WTC11 (cell line): ENCODE measurements at regions not wholly inside any gene's neighbourhood (a gene's known extent, or its start where the extent isn't known, plus 50 kb on each side); places are given as distances from the start of the nearest gene placed in this dataset.

Source experiments
- ATAC-seq: fragments of 200-7000 bp; cut with Tn5 transposase; 2 replicates; pipeline ENCODE4 v1.10.0; 2021; ENCODE audit warnings: mild to moderate bottlenecking, moderate library complexity
- CTCF ChIA-PET: fragments of 300-600 bp; sonication (Branson Sonifier 250); formaldehyde crosslinking; loops from one replicate; lab custom pipeline; 2021; ENCODE audit warnings: antibody characterized with exemption; lab: Charles Lee
- POLR2A ChIA-PET: fragments of 350-600 bp; sonication (Branson Sonifier 250); formaldehyde crosslinking; loops from one replicate; lab custom pipeline; 2021; ENCODE audit warnings: antibody characterized with exemption; lab: Charles Lee
- DNase-seq: peaks from one replicate; pipeline ENCODE4 v3.0.0; 2021; ENCODE audit warnings: low spot score
- H3K27ac Mint-ChIP-seq: 2 replicates; pipeline ENCODE4 v1.8.0; 2021; ENCODE audit warnings: mixed read lengths
- H3K27me3 Mint-ChIP-seq: 2 replicates; pipeline ENCODE4 v1.8.0; 2021; ENCODE audit warnings: low read depth, mild to moderate bottlenecking, moderate library complexity, mixed read lengths
- H3K36me3 Mint-ChIP-seq: 2 replicates; pipeline ENCODE4 v1.8.0; 2021; ENCODE audit warnings: mixed read lengths
- H3K4me1 Mint-ChIP-seq: 2 replicates; pipeline ENCODE4 v1.8.0; 2022; ENCODE audit warnings: mixed read lengths
- H3K4me3 Mint-ChIP-seq: 2 replicates; pipeline ENCODE4 v1.8.0; 2021; ENCODE audit warnings: mild to moderate bottlenecking, moderate library complexity, mixed read lengths
- H3K9me3 Mint-ChIP-seq: 2 replicates; pipeline ENCODE4 v1.8.0; 2021; ENCODE audit warnings: mixed read lengths
- ESRRA ChIP-seq: sonication (generic); formaldehyde crosslinking; IDR thresholded peaks from 2 replicates; pipeline ENCODE4 v1.8.1; 2022; ENCODE audit warnings: mild to moderate bottlenecking, missing genetic modification reagents, borderline replicate concordance
- FOXP1 ChIP-seq: sonication (generic); formaldehyde crosslinking; IDR thresholded peaks from 2 replicates; pipeline ENCODE4 v1.8.0; 2022; ENCODE audit warnings: missing genetic modification reagents, mild to moderate bottlenecking, moderate library complexity, borderline replicate concordance
- GRHL2 ChIP-seq: fragments of 250-450 bp; sonication (Bioruptor Pico); IDR thresholded peaks from 2 replicates; pipeline ENCODE4 v1.8.0; 2022; ENCODE audit warnings: mild to moderate bottlenecking, moderate library complexity; ENCODE audit not compliant: insufficient replicate concordance, severe bottlenecking
- JAZF1 ChIP-seq: fragments of 250-450 bp; sonication (Bioruptor Pico); IDR thresholded peaks from 2 replicates; pipeline ENCODE4 v1.9.0; 2021; ENCODE audit warnings: moderate library complexity, mild to moderate bottlenecking, inconsistent platforms
- NFE2L1 ChIP-seq: sonication (generic); formaldehyde crosslinking; IDR thresholded peaks from 2 replicates; pipeline ENCODE4 v1.8.1; 2023; ENCODE audit warnings: missing genetic modification reagents
- TCF7 ChIP-seq: sonication (generic); formaldehyde crosslinking; IDR thresholded peaks from 2 replicates; pipeline ENCODE4 v1.8.0; 2022; ENCODE audit warnings: mild to moderate bottlenecking, low read depth, missing genetic modification reagents, moderate library complexity
- TF ChIP-seq, protein P1 (sequence below): sonication (generic); formaldehyde crosslinking; IDR thresholded peaks from 2 replicates; pipeline ENCODE4 v1.8.1; 2022; ENCODE audit warnings: low read depth, missing genetic modification reagents, borderline replicate concordance
- TF ChIP-seq, protein P2 (sequence below): fragments of 200-600 bp; IDR thresholded peaks from 2 replicates; pipeline ENCODE4 v1.8.0; 2022; ENCODE audit warnings: antibody characterized with exemption
- TF ChIP-seq, protein P3 (sequence below): fragments of 250-450 bp; sonication (Bioruptor Pico); IDR thresholded peaks from 2 replicates; pipeline ENCODE4 v1.9.0; 2021; ENCODE audit warnings: mild to moderate bottlenecking
- TF ChIP-seq, protein P4 (sequence below): sonication (generic); formaldehyde crosslinking; IDR thresholded peaks from 2 replicates; pipeline ENCODE4 v1.8.1; 2023; ENCODE audit warnings: mild to moderate bottlenecking, missing genetic modification reagents
- TF ChIP-seq, protein P5 (sequence below): fragments of 250-450 bp; sonication (Bioruptor Pico); IDR thresholded peaks from 2 replicates; pipeline ENCODE4 v2.1.2; 2022; ENCODE audit warnings: mild to moderate bottlenecking, moderate library complexity
- TF ChIP-seq, protein P6 (sequence below): sonication (generic); formaldehyde crosslinking; IDR thresholded peaks from 2 replicates; pipeline ENCODE4 v1.8.1; 2023; ENCODE audit warnings: mild to moderate bottlenecking, missing genetic modification reagents
- TF ChIP-seq, protein P7 (sequence below): sonication (generic); formaldehyde crosslinking; conservative IDR thresholded peaks from 2 replicates; pipeline ENCODE4 v1.8.1; 2022; ENCODE audit warnings: mild to moderate bottlenecking, missing genetic modification reagents

DNA sequence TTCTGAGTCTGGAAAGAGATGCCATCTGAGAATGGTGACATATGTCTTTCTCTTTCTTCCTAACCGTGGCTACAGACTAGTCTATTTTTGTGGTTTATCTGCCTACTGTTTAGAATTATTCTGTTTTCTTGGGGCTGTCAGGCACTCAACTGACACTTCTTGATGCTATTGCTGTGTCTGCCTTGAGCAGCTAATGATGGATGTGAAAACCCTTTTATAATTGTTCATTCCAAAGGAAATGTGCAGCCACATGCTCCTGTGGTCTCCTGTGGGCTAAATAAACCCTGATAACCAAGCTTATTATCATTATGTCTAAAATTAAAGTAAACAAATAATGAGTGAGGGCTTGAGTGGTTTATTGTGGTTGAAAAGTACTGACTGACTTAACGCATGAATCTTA, 52.7 kb upstream of the CXADR start (continued):
- TF ChIP-seq, protein P1, sequence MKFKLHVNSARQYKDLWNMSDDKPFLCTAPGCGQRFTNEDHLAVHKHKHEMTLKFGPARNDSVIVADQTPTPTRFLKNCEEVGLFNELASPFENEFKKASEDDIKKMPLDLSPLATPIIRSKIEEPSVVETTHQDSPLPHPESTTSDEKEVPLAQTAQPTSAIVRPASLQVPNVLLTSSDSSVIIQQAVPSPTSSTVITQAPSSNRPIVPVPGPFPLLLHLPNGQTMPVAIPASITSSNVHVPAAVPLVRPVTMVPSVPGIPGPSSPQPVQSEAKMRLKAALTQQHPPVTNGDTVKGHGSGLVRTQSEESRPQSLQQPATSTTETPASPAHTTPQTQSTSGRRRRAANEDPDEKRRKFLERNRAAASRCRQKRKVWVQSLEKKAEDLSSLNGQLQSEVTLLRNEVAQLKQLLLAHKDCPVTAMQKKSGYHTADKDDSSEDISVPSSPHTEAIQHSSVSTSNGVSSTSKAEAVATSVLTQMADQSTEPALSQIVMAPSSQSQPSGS (CRISPR knock-in tag), result no peak

DNA sequence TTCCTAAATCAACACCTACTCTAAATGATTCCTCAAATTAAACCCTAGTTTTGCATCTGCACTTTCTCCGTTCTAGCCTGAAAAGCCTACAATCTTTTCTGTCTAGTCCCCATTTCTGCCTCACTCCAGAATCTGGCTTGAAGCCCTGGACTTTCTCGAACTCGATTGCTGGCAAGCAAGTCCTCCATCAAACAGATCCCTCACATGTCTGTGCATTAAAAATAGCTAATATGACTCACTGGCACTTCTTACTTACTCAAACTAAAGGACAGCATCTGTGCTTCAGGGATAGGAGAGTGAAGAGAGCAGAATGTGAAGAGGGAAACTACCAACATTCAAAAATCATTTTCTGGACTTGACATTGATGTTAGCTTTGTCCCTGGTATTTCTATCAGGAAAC, 51.8 kb upstream of the CXADR start:
- no peak for DNase-seq
- H3K27ac Mint-ChIP-seq, result no peak overlapping the region
- no peaks in the 10 kb centered on the region for H3K36me3 Mint-ChIP-seq
- ChIA-PET POLR2A (no interaction called here), CTCF (no interaction called here)
- TF ChIP-seq, protein P2, sequence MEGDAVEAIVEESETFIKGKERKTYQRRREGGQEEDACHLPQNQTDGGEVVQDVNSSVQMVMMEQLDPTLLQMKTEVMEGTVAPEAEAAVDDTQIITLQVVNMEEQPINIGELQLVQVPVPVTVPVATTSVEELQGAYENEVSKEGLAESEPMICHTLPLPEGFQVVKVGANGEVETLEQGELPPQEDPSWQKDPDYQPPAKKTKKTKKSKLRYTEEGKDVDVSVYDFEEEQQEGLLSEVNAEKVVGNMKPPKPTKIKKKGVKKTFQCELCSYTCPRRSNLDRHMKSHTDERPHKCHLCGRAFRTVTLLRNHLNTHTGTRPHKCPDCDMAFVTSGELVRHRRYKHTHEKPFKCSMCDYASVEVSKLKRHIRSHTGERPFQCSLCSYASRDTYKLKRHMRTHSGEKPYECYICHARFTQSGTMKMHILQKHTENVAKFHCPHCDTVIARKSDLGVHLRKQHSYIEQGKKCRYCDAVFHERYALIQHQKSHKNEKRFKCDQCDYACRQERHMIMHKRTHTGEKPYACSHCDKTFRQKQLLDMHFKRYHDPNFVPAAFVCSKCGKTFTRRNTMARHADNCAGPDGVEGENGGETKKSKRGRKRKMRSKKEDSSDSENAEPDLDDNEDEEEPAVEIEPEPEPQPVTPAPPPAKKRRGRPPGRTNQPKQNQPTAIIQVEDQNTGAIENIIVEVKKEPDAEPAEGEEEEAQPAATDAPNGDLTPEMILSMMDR, result no peak
- TF ChIP-seq, protein P3, sequence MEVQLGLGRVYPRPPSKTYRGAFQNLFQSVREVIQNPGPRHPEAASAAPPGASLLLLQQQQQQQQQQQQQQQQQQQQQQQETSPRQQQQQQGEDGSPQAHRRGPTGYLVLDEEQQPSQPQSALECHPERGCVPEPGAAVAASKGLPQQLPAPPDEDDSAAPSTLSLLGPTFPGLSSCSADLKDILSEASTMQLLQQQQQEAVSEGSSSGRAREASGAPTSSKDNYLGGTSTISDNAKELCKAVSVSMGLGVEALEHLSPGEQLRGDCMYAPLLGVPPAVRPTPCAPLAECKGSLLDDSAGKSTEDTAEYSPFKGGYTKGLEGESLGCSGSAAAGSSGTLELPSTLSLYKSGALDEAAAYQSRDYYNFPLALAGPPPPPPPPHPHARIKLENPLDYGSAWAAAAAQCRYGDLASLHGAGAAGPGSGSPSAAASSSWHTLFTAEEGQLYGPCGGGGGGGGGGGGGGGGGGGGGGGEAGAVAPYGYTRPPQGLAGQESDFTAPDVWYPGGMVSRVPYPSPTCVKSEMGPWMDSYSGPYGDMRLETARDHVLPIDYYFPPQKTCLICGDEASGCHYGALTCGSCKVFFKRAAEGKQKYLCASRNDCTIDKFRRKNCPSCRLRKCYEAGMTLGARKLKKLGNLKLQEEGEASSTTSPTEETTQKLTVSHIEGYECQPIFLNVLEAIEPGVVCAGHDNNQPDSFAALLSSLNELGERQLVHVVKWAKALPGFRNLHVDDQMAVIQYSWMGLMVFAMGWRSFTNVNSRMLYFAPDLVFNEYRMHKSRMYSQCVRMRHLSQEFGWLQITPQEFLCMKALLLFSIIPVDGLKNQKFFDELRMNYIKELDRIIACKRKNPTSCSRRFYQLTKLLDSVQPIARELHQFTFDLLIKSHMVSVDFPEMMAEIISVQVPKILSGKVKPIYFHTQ (CRISPR knock-in tag), result no peak
- TF ChIP-seq, protein P4, sequence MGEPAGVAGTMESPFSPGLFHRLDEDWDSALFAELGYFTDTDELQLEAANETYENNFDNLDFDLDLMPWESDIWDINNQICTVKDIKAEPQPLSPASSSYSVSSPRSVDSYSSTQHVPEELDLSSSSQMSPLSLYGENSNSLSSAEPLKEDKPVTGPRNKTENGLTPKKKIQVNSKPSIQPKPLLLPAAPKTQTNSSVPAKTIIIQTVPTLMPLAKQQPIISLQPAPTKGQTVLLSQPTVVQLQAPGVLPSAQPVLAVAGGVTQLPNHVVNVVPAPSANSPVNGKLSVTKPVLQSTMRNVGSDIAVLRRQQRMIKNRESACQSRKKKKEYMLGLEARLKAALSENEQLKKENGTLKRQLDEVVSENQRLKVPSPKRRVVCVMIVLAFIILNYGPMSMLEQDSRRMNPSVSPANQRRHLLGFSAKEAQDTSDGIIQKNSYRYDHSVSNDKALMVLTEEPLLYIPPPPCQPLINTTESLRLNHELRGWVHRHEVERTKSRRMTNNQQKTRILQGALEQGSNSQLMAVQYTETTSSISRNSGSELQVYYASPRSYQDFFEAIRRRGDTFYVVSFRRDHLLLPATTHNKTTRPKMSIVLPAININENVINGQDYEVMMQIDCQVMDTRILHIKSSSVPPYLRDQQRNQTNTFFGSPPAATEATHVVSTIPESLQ (CRISPR knock-in tag), result no peak
- TF ChIP-seq JAZF1 (CRISPR knock-in tag) (no peak), ESRRA (CRISPR knock-in tag) (no peak), FOXP1 (CRISPR knock-in tag) (no peak), TCF7 (CRISPR knock-in tag) (no peak), GRHL2 (CRISPR knock-in tag) (no peak), NFE2L1 (no peak)
- TF ChIP-seq, protein P5, sequence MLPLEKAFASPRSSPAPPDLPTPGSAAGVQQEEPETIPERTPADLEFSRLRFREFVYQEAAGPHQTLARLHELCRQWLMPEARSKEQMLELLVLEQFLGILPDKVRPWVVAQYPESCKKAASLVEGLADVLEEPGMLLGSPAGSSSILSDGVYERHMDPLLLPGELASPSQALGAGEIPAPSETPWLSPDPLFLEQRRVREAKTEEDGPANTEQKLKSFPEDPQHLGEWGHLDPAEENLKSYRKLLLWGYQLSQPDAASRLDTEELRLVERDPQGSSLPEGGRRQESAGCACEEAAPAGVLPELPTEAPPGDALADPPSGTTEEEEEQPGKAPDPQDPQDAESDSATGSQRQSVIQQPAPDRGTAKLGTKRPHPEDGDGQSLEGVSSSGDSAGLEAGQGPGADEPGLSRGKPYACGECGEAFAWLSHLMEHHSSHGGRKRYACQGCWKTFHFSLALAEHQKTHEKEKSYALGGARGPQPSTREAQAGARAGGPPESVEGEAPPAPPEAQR (CRISPR knock-in tag), result no peak
- TF ChIP-seq, protein P6, sequence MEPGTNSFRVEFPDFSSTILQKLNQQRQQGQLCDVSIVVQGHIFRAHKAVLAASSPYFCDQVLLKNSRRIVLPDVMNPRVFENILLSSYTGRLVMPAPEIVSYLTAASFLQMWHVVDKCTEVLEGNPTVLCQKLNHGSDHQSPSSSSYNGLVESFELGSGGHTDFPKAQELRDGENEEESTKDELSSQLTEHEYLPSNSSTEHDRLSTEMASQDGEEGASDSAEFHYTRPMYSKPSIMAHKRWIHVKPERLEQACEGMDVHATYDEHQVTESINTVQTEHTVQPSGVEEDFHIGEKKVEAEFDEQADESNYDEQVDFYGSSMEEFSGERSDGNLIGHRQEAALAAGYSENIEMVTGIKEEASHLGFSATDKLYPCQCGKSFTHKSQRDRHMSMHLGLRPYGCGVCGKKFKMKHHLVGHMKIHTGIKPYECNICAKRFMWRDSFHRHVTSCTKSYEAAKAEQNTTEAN (CRISPR knock-in tag), result no peak
- TF ChIP-seq, protein P7, sequence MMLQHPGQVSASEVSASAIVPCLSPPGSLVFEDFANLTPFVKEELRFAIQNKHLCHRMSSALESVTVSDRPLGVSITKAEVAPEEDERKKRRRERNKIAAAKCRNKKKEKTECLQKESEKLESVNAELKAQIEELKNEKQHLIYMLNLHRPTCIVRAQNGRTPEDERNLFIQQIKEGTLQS, result no peak
- H3K9me3 Mint-ChIP-seq, result no peaks in the 10 kb centered on the region
- H3K4me1 Mint-ChIP-seq, result no peaks in the 10 kb centered on the region
- H3K4me3 Mint-ChIP-seq, result no peak overlapping the region
- H3K27me3 Mint-ChIP-seq, result no peaks in the 10 kb centered on the region; the same call in 1 of the 2 replicates
- ATAC-seq, result no peak
